ENCODE measurements at regions not wholly inside any gene's neighbourhood (a gene's known extent, or its start where the extent isn't known, plus 50 kb on each side); places are given as distances from the start of the nearest gene placed in this dataset.
"Not testable (repeated sequence)": the region's sequence is repeated elsewhere in the genome, so short reads cannot be mapped to it uniquely, and the experiment has no call there.

DNA sequence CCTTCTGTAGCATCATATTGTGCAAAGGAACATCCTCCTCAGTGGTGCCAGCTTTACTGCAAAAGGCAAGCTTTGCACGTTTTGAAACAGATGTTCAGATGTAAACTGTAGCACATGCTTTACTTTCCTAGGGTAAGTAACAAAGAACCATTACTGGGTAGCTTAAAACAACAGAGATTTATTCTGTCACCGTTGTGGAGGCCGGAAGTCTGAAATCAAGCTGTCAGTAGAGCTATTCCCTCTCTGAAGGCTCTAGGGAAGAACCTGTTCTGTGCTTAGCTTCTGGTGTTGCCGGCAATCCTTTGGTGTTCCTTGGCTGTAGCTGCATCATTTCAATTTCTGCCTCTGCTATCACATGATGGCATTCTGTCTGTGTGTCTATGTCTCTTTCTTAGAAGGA lies 50.6 kb upstream of the ARL17B start:
- H3K27ac ChIP-seq; DNase-seq; in situ Hi-C loops (cut with HindIII; ENCODE audit: low pct_ligation_motif_present, low sequenced_read_pairs); H3K36me3 ChIP-seq (replicated peaks); H3K27me3 ChIP-seq (replicated peaks); H3K4me3 ChIP-seq (ENCODE audit: low read depth, low read length): not testable (repeated sequence)

DNA sequence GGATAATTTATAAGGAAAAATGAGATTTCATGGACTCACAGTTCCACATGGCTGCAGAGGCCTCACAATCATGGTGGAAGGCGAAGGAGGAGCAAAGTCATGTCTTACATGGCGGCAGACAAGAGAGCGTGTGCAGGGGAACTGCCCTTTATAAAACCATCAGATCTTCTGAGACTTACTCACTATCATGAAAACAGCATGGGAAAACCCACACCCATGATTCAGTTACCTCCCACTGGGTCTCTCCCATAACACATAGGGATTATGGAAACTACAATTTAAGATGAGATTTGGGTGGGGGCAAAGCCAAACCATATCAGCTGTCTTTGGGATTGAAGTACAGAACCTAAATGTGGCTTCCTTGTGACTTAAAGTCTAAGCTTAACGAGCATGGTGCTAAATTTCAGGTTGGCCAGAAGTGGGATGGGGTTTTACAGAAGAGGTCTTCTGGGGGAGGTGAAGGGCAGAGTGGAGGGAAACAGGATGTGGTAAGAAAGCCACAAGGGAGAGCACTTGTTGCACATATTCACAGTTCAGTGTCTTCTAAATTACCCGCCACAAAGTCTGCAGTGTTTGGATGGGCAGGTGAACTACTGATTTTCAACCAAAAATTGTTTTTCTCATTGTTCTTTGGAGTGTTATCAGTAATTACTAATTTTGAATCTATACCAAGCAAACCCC lies 49.7 kb upstream of the ARL17B start:
- DNase-seq; H3K36me3 ChIP-seq (replicated peaks); H3K27me3 ChIP-seq (replicated peaks); H3K27ac ChIP-seq; H3K4me3 ChIP-seq (ENCODE audit: low read depth, low read length); in situ Hi-C loops (cut with HindIII; ENCODE audit: low pct_ligation_motif_present, low sequenced_read_pairs): not testable (repeated sequence)
